Left colon (tissue), 2 donors: ENCODE measurements at regions not wholly inside any gene's neighbourhood (a gene's known extent, or its start where the extent isn't known, plus 50 kb on each side); places are given as distances from the start of the nearest gene placed in this dataset.

Experiments used
- ATAC-seq: fragments of 200-7000 bp; cut with Tn5 transposase; one replicate; pipeline ENCODE4 v1.9.1; 2020; ENCODE audit warnings: mild to moderate bottlenecking, moderate library complexity
- DNase-seq, 2 donors: peaks; one replicate each; pipeline ENCODE4 v3.0.0-alpha.2; 2020
- intact Hi-C, 2 donors: fragments of 100-400 bp; cut with DNase I in 1 of 2; cut with micrococcal nuclease in 1 of 2; formaldehyde crosslinking; loops; one replicate each; pipeline versions ENCODE4 v1.11.2 to v1.14.0; 2022; cut with DNase I, micrococcal nuclease
- donor health status: DM: no; HTN: no; CAD: no.
- donor health status: DM: yes; HTN: yes; CAD: no.

GRCh38 chr1:84759756-84760155 lies 69.5 kb upstream of the SSX2IP start:
- DNase-seq (no peak), ATAC-seq (no peak)
- intact Hi-C loops: loop anchor here in 1 of 2 donors (10.0 kb wide), 3 partner anchors 135 to 315 kb away; no protein-coding TSS in a partner anchor

GRCh38 chr1:84758968-84759491 lies 68.8 kb upstream of the SSX2IP start:
- ATAC-seq (no peak), DNase-seq (peak in 1 of 2 donors; percentile 28)
- intact Hi-C loops: loop anchor here in 1 of 2 donors (10.0 kb wide), 2 partner anchors 134 to 314 kb away; no protein-coding TSS in a partner anchor

GRCh38 chr1:84758476-84758875 lies 68.2 kb upstream of the SSX2IP start:
- ATAC-seq (no peak), DNase-seq (no peak)
- intact Hi-C loops: loop anchor here in 1 of 2 donors (10.0 kb wide), 2 partner anchors 134 to 314 kb away; no protein-coding TSS in a partner anchor

- ATAC-seq: no peak
- intact Hi-C loops: loop anchor here in 1 of 2 donors (10.0 kb wide), 2 partner anchors 132 to 312 kb away; no protein-coding TSS in a partner anchor
- DNase-seq: no peak
Observed at GRCh38 chr1:84757301-84757700, 67.0 kb upstream of the SSX2IP start.

- intact Hi-C loops: loop anchor here in 1 of 2 donors (10.0 kb wide), 2 partner anchors 132 to 312 kb away; no protein-coding TSS in a partner anchor
Observed at GRCh38 chr1:84756455-84757082, 66.3 kb upstream of the SSX2IP start.

GRCh38 chr1:84756001-84756400 lies 65.7 kb upstream of the SSX2IP start:
- ATAC-seq (no peak), DNase-seq (no peak)
- intact Hi-C loops: loop anchor here in 1 of 2 donors (10.0 kb wide), 2 partner anchors 131 to 311 kb away; no protein-coding TSS in a partner anchor

More at GRCh38 chr1:84756455-84757082, 66.3 kb upstream of the SSX2IP start:
- DNase-seq (no peak), ATAC-seq (no peak)

- DNase-seq (no peak), ATAC-seq (no peak)
- intact Hi-C loops: loop anchor here in 1 of 2 donors (10.0 kb wide), 2 partner anchors 130 to 310 kb away; no protein-coding TSS in a partner anchor
Observed at GRCh38 chr1:84755216-84755615, 65.0 kb upstream of the SSX2IP start.

GRCh38 chr1:84754386-84754703 lies 64.1 kb upstream of the SSX2IP start:
- intact Hi-C loops: loop anchor here in 1 of 2 donors (5.0 to 10.0 kb wide), 3 partner anchors 87 to 310 kb away; no protein-coding TSS in a partner anchor
- no peak for ATAC-seq

GRCh38 chr1:84753516-84754385 lies 63.5 kb upstream of the SSX2IP start:
- DNase-seq (peak; percentile 44 to 77), ATAC-seq (peak; percentile 89)
- intact Hi-C loops: loop anchor here in 1 of 2 donors (5.0 to 10.0 kb wide), 3 partner anchors 86 to 309 kb away; no protein-coding TSS in a partner anchor

More at GRCh38 chr1:84754386-84754703, 64.1 kb upstream of the SSX2IP start:
- no peak for DNase-seq

- intact Hi-C loops: loop anchor here in 1 of 2 donors (5.0 to 10.0 kb wide), 3 partner anchors 83 to 305 kb away; no protein-coding TSS in a partner anchor
- ATAC-seq (no peak), DNase-seq (no peak)
Observed at GRCh38 chr1:84750110-84750730, 60.0 kb upstream of the SSX2IP start.

GRCh38 chr1:84749427-84749826 lies 59.2 kb upstream of the SSX2IP start:
- intact Hi-C loops: no loop called here
- ATAC-seq: no peak
- no peak for DNase-seq

GRCh38 chr1:84748364-84748763 lies 58.1 kb upstream of the SSX2IP start:
- ATAC-seq (no peak), DNase-seq (no peak)
- intact Hi-C loops: no loop called here

GRCh38 chr1:84745857-84746256 lies 55.6 kb upstream of the SSX2IP start:
- ATAC-seq: no peak
- DNase-seq: no peak
- intact Hi-C loops: no loop called here

- intact Hi-C loops: no loop called here
- DNase-seq: no peak
Observed at GRCh38 chr1:84743896-84744295, 53.6 kb upstream of the SSX2IP start.

GRCh38 chr1:84742653-84743052 lies 52.4 kb upstream of the SSX2IP start:
- no peak for ATAC-seq
- DNase-seq: no peak

More at GRCh38 chr1:84743896-84744295, 53.6 kb upstream of the SSX2IP start:
- ATAC-seq: peak; percentile 41

GRCh38 chr1:84740050-84740714 lies 49.9 kb upstream of the SSX2IP start:
- ATAC-seq: no peak
- DNase-seq: no peak
- intact Hi-C loops: no loop called here

More at GRCh38 chr1:84742653-84743052, 52.4 kb upstream of the SSX2IP start:
- intact Hi-C loops: no loop called here
